ENCODE measurements at regions not wholly inside any gene's neighbourhood (a gene's known extent, or its start where the extent isn't known, plus 50 kb on each side); places are given as distances from the start of the nearest gene placed in this dataset.

- TF ChIP-seq CTCF (IDR thresholded peaks at IDR 0.05), result no peak
- no peak for TF ChIP-seq EZH2 (IDR thresholded peaks at IDR 0.05; ENCODE audit: borderline replicate concordance, insufficient read depth, low read depth, low read length, poor library complexity, severe bottlenecking)
Observed at GRCh38 chr4:100269446-100269845, 79.2 kb upstream of the DDIT4L start.
